GM19328 (cell line): ENCODE measurements at regions not wholly inside any gene's neighbourhood (a gene's known extent, or its start where the extent isn't known, plus 50 kb on each side); places are given as distances from the start of the nearest gene placed in this dataset.
A peak's percentile ranks its signal among the peaks of the same experiment; 100 is the strongest.
"Not testable (repeated sequence)": the region's sequence is repeated elsewhere in the genome, so short reads cannot be mapped to it uniquely, and the experiment has no call there.

Experiments
- ATAC-seq: cut with Tn5 transposase; IDR thresholded peaks from one replicate; pipeline ENCODE4 v1.9.1; 2021; ENCODE audit warnings: mild to moderate bottlenecking, moderate library complexity; ENCODE audit not compliant: unreplicated experiment

- no peak for ATAC-seq
Observed at GRCh38 chr5:1654786-1655495, 131.2 kb upstream of the LPCAT1 start.

GRCh38 chr5:1653698-1654651, 130.2 kb upstream of the LPCAT1 start:
- ATAC-seq: peak; percentile 77

GRCh38 chr5:1652873-1653697, 129.3 kb upstream of the LPCAT1 start:
- ATAC-seq: peak; percentile 30

GRCh38 chr5:1651971-1652872, 128.5 kb upstream of the LPCAT1 start:
- no peak for ATAC-seq

GRCh38 chr5:1651250-1651649, 127.5 kb upstream of the LPCAT1 start:
- no peak for ATAC-seq

- no peak for ATAC-seq
Observed at GRCh38 chr5:1649554-1649953, 125.8 kb upstream of the LPCAT1 start.

GRCh38 chr5:1648806-1649205, 125.0 kb upstream of the LPCAT1 start:
- ATAC-seq: no peak

GRCh38 chr5:1647580-1647979, 123.8 kb upstream of the LPCAT1 start:
- no peak for ATAC-seq

GRCh38 chr5:1644810-1645571, 121.2 kb upstream of the LPCAT1 start:
- ATAC-seq: peak; percentile 83

GRCh38 chr5:1644393-1644809, 120.6 kb upstream of the LPCAT1 start:
- not testable (repeated sequence) for ATAC-seq

- no peak for ATAC-seq
Observed at GRCh38 chr5:1643651-1644392, 120.1 kb upstream of the LPCAT1 start.

- no peak for ATAC-seq
Observed at GRCh38 chr5:1642621-1643061, 118.9 kb upstream of the LPCAT1 start.

- ATAC-seq: no peak
Observed at GRCh38 chr5:1642221-1642620, 118.5 kb upstream of the LPCAT1 start.

GRCh38 chr5:1641560-1642166, 117.9 kb upstream of the LPCAT1 start:
- ATAC-seq: no peak

- no peak for ATAC-seq
Observed at GRCh38 chr5:1641041-1641440, 117.3 kb upstream of the LPCAT1 start.

- no peak for ATAC-seq
Observed at GRCh38 chr5:1640421-1640881, 116.7 kb upstream of the LPCAT1 start.

- ATAC-seq: no peak
Observed at GRCh38 chr5:1639757-1640156, 116.0 kb upstream of the LPCAT1 start.
